ENCODE measurements at regions not wholly inside any gene's neighbourhood (a gene's known extent, or its start where the extent isn't known, plus 50 kb on each side); places are given as distances from the start of the nearest gene placed in this dataset.

GRCh38 chr5:17995997-17996396 is 361.7 kb downstream of the TAF11L14 start:
- TF ChIP-seq, protein P1, sequence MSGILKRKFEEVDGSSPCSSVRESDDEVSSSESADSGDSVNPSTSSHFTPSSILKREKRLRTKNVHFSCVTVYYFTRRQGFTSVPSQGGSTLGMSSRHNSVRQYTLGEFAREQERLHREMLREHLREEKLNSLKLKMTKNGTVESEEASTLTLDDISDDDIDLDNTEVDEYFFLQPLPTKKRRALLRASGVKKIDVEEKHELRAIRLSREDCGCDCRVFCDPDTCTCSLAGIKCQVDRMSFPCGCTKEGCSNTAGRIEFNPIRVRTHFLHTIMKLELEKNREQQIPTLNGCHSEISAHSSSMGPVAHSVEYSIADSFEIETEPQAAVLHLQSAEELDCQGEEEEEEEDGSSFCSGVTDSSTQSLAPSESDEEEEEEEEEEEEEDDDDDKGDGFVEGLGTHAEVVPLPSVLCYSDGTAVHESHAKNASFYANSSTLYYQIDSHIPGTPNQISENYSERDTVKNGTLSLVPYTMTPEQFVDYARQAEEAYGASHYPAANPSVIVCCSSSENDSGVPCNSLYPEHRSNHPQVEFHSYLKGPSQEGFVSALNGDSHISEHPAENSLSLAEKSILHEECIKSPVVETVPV (CRISPR knock-in tag; IDR thresholded peaks at IDR 0.05) = no peak
- no peak for TF ChIP-seq TCF4 (CRISPR knock-in tag; IDR thresholded peaks at IDR 0.05; ENCODE audit: borderline replicate concordance)
- no peak for TF ChIP-seq ARNTL (CRISPR knock-in tag; IDR thresholded peaks at IDR 0.05; ENCODE audit: borderline replicate concordance, low read depth)
- no peak for TF ChIP-seq BACH2 (CRISPR knock-in tag; IDR thresholded peaks at IDR 0.05; ENCODE audit: borderline replicate concordance)
- TF ChIP-seq PPARA (CRISPR knock-in tag; IDR thresholded peaks at IDR 0.05; ENCODE audit: borderline replicate concordance) = no peak
- no peak for TF ChIP-seq ZNF8 (CRISPR knock-in tag; IDR thresholded peaks at IDR 0.05)
- no peak for TF ChIP-seq POU6F1 (CRISPR knock-in tag; IDR thresholded peaks at IDR 0.05; ENCODE audit: borderline replicate concordance, low read depth)
- no peak for TF ChIP-seq ZFP3 (CRISPR knock-in tag; IDR thresholded peaks at IDR 0.05)
- no peak for TF ChIP-seq RARB (CRISPR knock-in tag; IDR thresholded peaks at IDR 0.05)
- TF ChIP-seq OSR1 (CRISPR knock-in tag; IDR thresholded peaks at IDR 0.05) = no peak
- no peak for TF ChIP-seq ZC3H10 (CRISPR knock-in tag; IDR thresholded peaks at IDR 0.05)
- TF ChIP-seq SNAI2 (CRISPR knock-in tag; IDR thresholded peaks at IDR 0.05) = no peak
- no peak for TF ChIP-seq CSDC2 (CRISPR knock-in tag; IDR thresholded peaks at IDR 0.05)
- no peak for TF ChIP-seq ZFP30 (CRISPR knock-in tag; IDR thresholded peaks at IDR 0.05)
- no peak for TF ChIP-seq GLIS3 (CRISPR knock-in tag; IDR thresholded peaks at IDR 0.05)
- TF ChIP-seq TOX (CRISPR knock-in tag; IDR thresholded peaks at IDR 0.05; ENCODE audit: borderline replicate concordance) = no peak
- TF ChIP-seq, protein P2, sequence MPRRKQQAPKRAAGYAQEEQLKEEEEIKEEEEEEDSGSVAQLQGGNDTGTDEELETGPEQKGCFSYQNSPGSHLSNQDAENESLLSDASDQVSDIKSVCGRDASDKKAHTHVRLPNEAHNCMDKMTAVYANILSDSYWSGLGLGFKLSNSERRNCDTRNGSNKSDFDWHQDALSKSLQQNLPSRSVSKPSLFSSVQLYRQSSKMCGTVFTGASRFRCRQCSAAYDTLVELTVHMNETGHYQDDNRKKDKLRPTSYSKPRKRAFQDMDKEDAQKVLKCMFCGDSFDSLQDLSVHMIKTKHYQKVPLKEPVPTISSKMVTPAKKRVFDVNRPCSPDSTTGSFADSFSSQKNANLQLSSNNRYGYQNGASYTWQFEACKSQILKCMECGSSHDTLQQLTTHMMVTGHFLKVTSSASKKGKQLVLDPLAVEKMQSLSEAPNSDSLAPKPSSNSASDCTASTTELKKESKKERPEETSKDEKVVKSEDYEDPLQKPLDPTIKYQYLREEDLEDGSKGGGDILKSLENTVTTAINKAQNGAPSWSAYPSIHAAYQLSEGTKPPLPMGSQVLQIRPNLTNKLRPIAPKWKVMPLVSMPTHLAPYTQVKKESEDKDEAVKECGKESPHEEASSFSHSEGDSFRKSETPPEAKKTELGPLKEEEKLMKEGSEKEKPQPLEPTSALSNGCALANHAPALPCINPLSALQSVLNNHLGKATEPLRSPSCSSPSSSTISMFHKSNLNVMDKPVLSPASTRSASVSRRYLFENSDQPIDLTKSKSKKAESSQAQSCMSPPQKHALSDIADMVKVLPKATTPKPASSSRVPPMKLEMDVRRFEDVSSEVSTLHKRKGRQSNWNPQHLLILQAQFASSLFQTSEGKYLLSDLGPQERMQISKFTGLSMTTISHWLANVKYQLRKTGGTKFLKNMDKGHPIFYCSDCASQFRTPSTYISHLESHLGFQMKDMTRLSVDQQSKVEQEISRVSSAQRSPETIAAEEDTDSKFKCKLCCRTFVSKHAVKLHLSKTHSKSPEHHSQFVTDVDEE (CRISPR knock-in tag; IDR thresholded peaks at IDR 0.05) = no peak
- TF ChIP-seq, protein P3, sequence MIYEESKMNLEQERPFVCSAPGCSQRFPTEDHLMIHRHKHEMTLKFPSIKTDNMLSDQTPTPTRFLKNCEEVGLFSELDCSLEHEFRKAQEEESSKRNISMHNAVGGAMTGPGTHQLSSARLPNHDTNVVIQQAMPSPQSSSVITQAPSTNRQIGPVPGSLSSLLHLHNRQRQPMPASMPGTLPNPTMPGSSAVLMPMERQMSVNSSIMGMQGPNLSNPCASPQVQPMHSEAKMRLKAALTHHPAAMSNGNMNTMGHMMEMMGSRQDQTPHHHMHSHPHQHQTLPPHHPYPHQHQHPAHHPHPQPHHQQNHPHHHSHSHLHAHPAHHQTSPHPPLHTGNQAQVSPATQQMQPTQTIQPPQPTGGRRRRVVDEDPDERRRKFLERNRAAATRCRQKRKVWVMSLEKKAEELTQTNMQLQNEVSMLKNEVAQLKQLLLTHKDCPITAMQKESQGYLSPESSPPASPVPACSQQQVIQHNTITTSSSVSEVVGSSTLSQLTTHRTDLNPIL (CRISPR knock-in tag; IDR thresholded peaks at IDR 0.05; ENCODE audit: low read depth) = no peak
- TF ChIP-seq ESRRG (CRISPR knock-in tag; IDR thresholded peaks at IDR 0.05) = no peak
- no peak for ATAC-seq

DNA sequence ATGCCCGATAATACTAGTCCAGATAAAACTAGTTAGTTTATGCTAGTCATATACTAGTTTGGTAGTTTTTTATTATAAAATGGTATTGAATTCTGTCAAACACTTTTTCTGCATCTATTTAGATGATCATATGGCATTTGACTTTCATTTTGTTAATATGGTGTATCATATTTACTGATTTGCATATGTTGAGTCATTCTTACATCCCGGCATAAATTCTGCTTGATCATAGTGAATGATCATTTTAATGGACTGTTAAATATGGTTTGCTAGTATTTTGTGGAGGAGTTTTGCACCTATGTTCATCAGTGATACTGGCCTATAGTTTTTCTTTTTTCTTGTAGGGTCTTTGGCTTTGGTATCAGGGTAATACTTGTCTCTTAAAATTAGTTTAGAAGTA is 365.6 kb downstream of the TAF11L14 start:
- ATAC-seq = no peak
- TF ChIP-seq GLIS3 (CRISPR knock-in tag; IDR thresholded peaks at IDR 0.05) = no peak
- no peak for TF ChIP-seq POU6F1 (CRISPR knock-in tag; IDR thresholded peaks at IDR 0.05; ENCODE audit: borderline replicate concordance, low read depth)
- TF ChIP-seq, protein P4, sequence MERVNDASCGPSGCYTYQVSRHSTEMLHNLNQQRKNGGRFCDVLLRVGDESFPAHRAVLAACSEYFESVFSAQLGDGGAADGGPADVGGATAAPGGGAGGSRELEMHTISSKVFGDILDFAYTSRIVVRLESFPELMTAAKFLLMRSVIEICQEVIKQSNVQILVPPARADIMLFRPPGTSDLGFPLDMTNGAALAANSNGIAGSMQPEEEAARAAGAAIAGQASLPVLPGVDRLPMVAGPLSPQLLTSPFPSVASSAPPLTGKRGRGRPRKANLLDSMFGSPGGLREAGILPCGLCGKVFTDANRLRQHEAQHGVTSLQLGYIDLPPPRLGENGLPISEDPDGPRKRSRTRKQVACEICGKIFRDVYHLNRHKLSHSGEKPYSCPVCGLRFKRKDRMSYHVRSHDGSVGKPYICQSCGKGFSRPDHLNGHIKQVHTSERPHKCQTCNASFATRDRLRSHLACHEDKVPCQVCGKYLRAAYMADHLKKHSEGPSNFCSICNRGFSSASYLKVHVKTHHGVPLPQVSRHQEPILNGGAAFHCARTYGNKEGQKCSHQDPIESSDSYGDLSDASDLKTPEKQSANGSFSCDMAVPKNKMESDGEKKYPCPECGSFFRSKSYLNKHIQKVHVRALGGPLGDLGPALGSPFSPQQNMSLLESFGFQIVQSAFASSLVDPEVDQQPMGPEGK (CRISPR knock-in tag; IDR thresholded peaks at IDR 0.05; ENCODE audit: borderline replicate concordance) = no peak
- no peak for TF ChIP-seq SNAI2 (CRISPR knock-in tag; IDR thresholded peaks at IDR 0.05)
- no peak for TF ChIP-seq PPARA (CRISPR knock-in tag; IDR thresholded peaks at IDR 0.05; ENCODE audit: borderline replicate concordance)
- no peak for TF ChIP-seq CSDC2 (CRISPR knock-in tag; IDR thresholded peaks at IDR 0.05)
- TF ChIP-seq, protein P2 (CRISPR knock-in tag; IDR thresholded peaks at IDR 0.05) = no peak
